ENCODE measurements at regions not wholly inside any gene's neighbourhood (a gene's known extent, or its start where the extent isn't known, plus 50 kb on each side); places are given as distances from the start of the nearest gene placed in this dataset.

- no peak for TF ChIP-seq EZH2 (IDR thresholded peaks at IDR 0.05; ENCODE audit: borderline replicate concordance, insufficient read depth, low read depth, low read length, poor library complexity, severe bottlenecking)
- TF ChIP-seq, protein P1, sequence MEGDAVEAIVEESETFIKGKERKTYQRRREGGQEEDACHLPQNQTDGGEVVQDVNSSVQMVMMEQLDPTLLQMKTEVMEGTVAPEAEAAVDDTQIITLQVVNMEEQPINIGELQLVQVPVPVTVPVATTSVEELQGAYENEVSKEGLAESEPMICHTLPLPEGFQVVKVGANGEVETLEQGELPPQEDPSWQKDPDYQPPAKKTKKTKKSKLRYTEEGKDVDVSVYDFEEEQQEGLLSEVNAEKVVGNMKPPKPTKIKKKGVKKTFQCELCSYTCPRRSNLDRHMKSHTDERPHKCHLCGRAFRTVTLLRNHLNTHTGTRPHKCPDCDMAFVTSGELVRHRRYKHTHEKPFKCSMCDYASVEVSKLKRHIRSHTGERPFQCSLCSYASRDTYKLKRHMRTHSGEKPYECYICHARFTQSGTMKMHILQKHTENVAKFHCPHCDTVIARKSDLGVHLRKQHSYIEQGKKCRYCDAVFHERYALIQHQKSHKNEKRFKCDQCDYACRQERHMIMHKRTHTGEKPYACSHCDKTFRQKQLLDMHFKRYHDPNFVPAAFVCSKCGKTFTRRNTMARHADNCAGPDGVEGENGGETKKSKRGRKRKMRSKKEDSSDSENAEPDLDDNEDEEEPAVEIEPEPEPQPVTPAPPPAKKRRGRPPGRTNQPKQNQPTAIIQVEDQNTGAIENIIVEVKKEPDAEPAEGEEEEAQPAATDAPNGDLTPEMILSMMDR (IDR thresholded peaks at IDR 0.05), result no peak
Measured at GRCh38 chr1:18035145-18035544, 72.5 kb upstream of the IGSF21 start.
